ENCODE measurements at regions not wholly inside any gene's neighbourhood (a gene's known extent, or its start where the extent isn't known, plus 50 kb on each side); places are given as distances from the start of the nearest gene placed in this dataset.

DNA sequence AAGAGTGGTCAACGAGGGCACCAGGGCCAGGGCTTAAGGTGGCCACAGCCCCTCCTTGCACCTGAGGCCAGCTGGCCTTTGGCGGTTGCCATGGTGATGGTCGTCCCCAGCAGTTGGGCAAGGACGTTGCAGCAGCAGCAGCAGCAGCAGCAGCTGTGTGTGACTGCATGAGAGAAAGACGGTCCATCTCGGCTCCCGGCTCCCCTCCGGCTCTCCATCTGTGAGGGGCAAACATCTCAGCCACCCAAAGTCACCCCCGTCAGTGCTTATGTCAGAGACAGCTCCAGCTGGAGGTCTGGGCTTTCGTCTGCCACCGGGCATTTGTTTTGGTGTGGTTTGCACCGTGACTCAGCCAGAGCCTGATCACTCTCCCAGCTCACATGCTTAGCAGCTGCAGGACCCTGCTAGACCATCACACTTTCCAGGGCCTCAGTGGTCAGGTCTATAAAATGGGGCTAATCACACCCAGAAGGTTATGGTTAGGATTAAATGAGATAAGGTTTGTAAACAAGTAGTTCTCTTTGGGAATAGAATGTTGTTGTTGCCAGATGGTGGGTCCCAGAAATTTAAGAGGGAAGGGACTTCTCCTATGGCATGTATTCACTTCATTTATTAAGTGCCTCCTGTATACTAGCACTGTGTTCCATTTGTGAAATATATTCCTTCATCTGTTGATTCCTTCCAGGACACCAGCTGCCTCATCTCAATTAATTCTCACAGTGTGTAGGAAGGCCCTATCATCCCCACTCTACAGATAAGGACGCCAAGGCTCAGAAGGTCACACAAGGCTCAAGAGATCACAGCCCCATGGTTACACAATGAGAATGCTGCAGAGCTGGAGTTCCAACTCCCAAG is 212.6 kb upstream of the LHX5 start:
- no peak for DNase-seq

DNA sequence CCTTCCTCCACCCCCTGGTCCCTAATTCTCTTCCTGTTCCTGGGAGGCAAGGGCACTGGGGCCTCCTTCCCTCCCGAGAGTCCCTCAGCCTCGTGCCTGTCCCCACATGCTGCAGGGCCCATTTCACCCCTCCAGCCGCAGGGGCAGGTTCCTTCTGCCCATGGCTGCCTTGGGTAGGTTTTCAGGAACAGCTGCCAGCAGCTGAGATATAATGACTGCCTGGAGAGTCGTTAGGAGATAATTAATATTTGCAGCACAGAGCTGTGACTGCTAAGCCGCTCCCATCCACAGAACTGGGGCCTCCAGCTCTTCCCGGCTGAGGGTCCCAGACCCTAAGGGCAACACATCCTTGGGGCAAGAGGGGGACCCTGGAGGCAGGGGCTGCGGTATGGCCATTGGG is 211.9 kb upstream of the LHX5 start:
- DNase-seq, result no peak

DNA sequence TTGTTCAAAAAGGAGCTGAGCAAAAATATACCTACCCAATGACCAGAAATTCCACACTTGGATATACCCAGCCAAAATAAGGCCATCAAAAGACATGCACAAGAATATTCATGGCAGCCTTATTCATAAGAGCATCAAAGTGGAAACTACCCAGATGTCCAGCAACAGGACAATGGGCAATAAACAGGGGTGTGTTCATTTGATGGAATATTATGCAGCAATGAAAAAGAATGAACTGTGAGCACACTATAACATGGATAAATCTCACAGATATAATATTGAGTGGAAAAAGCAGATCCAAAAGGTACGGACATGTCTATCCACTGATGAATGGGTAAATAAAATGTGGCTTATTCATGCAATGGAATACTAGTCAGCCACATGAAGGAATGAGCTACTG is 209.2 kb upstream of the LHX5 start:
- DNase-seq, result no peak

DNA sequence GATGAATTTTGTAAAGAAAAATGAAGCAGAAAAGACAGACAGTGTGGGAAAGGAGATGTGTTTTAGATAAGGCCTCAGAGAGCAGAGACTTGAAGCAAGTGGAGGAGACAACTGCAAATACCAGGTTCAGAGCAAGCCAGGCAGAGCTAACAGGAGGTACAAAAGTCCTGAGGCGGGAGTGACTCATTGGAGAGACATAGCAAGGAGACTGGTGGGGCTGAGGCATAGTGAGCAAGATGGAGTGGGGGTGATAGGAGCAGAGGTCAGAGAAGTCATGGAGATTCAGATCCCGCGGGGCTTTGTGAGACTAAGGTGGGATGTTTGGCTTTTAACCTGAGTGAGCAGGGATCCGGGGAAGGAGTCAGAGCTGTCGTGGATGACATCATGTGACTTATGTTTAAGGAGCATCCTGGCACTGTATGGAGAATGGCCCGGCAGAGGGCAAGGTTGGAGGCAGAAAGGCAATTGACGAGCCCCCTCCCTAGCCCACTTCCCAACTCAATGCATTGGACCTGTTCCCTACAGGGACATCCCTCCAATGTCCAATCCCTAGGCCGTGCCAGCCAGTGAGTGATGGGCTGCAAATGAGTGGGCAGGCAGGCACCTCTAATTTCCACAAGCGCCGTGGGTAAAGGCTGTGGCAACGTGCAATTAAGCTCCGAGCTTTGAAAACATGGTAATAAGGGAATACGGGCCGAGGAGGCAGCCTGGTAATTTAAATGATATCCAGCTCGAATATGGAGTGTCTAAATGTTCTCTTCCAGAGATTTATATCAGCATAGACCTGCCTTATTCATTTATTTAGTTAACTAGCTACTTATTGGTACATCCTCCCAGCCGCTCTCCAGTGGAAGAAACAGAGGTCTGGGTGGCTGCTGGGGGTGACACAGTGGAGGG is 206.8 kb upstream of the LHX5 start:
- DNase-seq, result no peak

DNA sequence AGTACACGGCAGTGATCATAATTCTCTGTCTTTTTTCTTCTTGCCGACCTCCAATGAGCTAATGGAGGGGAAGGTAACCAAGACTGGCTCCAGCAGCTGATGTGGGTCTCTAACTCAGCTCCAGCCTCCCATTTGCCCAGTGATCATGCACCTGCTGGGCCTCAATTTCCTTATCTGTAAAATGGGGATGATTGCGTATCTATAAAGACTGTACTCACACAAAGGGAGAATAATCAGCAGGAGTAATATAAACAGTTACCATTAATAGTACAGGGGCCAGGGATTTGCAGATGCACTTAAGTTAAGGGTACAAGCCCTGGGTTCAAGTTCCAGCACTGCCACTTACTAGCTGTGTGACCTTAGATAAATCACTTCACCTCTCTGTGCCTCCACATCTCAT is 204.9 kb upstream of the LHX5 start:
- no peak for DNase-seq

DNA sequence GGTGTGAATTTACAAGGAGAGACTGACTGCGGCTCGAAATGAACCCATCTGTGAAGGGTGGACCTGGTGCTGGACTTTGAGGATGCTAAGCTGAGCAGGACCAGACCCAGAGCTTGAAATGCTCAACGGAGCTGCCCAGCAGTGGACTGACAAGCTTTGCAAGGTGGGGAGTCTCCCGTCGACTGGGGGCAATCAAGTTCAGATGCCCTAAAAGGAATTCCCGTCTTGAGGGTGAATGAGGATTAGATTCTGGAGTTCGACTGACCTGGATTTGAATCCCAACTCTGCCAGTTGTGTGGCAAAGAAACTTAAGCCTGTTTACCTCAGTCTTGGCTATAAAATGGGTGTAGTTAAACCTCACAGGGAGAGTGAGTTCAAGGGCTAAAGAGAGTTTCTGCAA is 204.4 kb upstream of the LHX5 start:
- no peak for DNase-seq

DNA sequence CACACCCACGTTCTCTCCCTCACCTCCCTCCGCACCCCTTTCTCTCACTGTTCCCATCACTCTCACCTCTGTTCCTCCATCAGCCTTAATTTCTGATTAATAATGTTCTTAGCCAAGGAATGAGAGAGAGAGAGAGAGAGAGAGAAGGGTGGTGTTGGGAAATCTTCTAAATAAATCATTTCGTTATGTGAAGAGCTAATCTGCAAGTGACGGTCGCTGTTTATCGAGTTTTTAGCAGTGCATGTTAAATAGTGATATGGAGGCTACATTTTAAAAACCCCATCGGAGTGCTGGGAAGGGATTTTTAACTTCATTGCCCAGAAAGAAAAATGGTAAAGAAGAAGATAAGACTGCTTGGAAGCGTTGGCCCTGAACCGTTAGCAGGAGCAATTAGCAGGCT is 203.3 kb upstream of the LHX5 start:
- no peak for DNase-seq

DNA sequence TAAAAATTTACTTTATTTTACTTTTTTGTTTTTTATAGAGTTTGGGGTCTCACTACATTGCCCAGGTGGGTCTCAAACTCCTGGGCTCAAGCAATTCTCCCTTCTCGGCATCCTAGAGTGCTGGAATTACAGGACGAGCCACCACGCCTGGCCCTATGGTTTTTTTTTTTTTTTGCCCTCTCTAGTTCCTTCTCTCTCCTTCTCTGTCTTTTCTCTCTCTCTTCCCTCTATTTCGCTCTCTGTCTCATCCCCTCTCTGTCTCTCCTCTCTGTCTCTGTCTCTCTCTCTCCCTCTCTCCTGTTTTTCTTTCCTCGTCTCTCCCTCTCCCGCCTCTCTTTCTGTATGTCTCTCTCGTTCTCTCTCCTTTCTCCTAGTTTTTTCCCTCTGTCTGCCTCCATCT is 202.6 kb upstream of the LHX5 start:
- no peak for DNase-seq

DNA sequence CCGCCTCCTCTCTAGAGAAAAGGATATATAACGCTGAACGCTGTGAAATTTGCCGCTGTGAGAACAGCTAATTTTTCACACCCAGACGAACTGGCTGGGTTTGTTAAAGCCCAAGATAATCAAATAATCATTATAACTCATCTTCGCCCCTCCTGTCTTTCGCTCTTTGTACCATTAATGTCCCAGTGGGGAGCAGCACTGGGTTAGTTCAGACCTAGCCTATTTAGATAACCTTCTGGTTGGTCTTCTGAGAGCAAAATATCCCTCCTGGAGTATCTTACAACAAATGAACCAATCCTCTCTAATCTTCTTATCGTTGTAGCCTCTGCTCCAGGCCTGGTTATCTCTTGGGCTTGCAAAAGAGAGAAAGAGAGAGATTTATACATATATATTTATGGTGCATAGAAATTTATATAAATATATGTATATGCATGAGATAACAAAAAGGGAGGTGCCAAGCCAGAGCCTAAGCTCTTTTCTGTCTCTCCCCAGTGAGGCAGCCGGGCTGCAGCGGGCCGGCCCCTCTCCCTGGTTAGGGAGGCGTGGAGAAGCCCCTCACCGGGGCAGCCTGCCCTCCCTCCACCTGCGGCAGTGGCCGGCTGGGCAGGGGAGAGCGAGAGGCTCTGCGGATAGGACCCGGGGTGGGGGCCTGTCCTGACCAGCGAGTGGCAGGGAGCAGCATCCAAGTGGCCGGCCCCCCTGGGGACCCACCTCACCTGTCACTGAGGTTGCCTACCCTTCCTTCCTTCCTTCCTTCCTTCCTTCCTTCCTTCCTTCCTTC is 202.0 kb upstream of the LHX5 start:
- DNase-seq, result no peak

DNA sequence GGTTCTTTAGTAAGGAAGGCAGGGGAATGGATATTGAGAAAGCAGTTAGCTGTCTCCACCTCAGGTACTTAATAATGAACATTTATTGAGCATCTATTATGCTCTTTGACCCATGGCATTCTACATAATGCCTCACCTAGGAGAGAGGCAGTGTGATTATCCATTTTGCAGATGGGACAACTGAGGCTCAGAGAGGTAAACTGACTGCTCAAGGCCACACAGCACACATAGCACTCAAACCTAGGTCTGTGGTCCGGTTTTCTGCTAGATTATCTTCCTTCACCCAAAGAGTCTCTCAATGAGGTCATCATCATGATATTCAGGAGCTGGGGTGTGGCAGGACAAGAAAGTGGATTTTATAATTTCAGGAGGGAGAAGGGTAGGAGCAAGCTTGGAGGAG is 199.1 kb upstream of the LHX5 start:
- DNase-seq, result no peak

DNA sequence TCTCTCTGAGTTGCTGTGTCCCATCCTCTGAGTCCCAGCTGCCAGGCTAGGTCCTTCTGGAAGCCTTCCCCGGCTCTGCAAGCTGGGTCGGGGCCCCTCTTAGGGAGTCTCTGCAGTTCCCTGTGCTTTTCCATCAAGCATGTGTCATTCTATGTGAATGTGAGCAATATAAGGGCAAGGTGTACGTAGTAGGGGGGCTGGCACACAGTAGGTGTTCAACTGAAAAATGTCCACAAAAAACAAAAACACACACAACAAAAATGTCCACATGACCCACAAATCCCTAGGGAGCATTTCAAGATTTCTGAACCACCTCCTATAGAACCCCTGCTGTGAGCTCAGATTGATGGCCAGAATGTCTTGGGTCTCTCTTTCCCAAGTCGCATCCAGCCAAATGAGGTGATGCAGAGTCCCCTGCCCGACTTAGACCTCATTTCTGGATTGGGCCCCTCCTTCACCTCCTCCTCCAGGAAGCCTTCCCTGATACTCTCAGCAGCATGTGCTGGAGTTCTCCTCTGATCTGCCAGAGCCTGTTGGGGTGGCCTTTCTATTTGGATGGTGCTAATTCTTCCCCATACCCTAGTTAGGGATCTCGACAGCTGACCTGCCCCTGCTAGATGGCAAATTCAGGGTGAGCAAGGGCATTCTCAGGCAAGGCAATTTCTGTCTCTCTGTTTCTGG is 196.1 kb upstream of the LHX5 start:
- no peak for DNase-seq

DNA sequence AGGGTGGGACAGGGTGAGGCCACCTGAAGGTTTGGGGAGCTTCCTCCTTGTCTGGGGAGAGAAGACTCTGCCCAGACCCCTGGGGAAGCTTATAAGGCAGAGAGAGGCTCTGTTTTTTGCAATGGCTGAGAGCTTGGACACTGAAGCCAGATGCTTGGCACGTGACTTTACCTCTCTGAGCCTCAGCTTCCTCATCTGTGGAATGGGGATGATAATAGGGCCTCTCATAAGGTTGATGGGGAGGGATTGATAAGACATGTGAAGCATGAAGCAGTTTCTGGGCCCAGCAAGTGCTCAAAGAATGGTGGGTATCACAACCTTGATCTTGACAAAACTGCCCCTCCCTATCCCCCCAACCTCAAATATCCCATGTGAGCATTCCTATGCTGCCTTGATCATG is 195.4 kb upstream of the LHX5 start:
- DNase-seq, result no peak

DNA sequence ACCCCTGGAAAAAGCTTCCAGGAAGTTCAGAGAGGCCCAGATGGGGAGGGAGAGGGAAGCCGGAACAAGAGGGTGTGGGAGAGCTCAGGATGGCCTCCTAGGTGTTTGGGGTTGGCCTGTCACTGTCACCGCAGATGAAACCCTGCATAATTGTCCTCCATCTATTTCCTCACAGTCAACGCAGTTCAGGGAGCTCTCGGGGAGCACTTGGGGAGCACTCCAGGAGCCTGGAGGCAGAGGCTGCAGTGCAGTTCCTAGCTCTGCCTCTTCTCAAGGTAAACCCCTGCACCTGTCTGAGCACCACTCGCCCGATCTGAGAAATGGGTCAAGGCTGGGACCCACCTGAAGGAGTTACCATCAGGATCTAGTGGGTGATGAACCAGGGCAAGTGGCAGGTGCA is 194.6 kb upstream of the LHX5 start:
- DNase-seq, result no peak

DNA sequence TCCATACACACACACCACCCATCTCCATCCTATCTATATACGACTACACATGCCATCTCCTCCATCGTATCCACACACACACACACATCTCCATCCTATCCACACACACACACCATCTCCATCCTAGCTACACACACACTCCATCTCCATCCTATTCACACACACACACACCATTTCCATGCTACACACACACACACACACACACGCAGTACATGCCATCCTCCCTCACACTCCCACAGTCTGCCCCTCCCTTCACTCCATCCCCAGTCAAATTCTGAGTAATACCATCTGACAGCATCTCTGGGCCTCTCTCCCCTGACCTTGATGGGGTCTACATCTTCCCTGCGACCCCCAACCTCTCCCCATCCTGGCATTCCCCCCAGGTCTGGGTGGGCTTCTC is 193.8 kb upstream of the LHX5 start:
- no peak for DNase-seq

DNA sequence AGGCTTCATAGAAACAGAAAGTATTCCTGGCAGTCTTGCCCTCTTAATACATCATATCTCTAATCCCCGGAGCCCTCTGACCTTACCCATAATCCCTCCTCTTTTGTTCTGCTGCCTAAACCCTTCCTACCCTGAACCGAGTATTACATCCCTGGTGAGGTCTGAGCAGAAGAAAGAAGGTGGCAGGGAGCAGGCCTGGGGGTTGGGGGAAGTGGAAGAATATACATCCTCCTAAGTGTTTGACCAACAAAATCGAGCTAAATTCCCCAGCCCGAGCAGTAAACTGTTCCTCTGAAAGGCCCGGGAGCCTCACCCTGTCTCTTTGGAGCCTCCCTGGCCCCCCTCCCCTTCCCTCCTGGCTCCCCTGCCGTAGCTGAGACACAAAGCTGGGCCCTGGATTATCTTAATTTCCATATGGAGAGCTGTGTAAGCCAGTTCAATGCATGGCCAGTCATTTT is 192.6 kb upstream of the LHX5 start:
- DNase-seq, result no peak

DNA sequence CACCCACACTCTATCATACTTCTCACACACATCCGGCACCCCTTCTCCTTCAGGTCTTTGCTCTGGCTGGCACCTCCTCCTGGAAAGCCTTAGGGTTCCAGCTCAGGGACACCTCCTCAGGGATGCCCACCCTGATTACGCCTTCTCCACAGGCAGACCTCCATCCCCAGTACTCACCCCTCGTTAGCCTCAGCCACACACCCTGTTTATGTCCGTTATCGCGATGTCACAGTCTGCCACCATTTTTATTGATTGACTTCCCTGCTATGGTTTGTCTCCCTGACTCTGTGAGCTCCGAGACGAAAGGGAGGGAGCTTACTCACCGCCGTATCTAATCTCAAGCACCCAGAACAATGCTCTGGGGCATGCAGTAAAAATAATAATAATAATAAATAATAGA is 191.7 kb upstream of the LHX5 start:
- no peak for DNase-seq

DNA sequence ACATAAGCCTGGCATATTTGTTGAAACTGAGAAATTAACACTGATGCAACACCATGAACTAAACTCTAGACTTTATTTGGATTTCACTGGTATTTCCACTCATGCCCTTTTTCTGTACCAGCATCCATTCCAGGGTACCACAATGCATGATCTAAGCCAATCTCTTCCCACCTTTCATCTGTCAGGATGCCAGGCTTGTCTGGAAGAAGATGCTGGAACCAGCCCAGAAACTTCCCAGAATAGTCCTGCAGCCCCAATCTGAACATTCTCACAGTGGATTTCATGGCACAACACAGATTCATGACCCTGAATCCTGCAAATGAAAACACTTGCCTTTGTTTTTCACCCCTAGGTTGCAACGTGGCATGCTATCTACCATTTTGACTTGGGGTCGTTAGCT is 189.3 kb upstream of the LHX5 start:
- no peak for DNase-seq

DNA sequence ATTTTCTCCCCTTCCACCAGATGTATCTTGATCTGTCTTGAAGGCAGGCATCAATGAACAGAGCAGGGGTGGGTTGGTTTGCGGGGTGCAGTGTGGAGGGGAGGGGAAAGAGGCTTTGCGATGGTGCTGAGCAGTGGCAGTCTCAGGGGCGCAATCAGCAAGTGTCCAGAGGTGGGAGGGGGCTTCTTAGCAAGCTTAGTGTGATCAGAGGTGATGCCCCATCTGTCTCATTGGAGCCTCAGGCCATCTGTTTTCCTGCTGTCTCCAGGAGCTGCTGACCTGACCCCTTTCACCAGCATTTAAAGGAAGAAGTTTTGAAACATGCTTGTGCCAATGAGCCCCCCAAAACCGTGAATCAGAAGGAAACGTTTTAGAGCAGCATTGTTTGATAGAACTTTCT is 187.7 kb upstream of the LHX5 start:
- DNase-seq, result no peak

DNA sequence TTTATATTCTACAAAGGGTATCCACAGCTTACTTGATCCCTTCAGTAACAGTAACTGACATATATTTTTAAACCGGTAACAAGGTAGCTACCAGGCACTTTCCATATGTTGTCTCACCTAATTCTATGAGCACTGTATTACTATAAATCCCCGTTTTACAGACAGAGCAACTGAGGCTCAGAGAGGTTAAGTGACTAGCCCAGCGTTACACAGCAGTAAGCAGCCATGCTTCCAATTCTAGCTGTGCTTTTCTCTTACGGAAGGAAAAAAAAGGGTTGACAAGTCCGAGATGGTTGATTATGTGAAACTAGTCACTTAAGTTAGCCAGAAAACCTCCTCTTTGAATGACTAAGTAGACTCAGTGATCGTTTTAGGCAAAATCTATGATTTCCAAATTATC is 187.3 kb upstream of the LHX5 start:
- DNase-seq, result no peak

DNA sequence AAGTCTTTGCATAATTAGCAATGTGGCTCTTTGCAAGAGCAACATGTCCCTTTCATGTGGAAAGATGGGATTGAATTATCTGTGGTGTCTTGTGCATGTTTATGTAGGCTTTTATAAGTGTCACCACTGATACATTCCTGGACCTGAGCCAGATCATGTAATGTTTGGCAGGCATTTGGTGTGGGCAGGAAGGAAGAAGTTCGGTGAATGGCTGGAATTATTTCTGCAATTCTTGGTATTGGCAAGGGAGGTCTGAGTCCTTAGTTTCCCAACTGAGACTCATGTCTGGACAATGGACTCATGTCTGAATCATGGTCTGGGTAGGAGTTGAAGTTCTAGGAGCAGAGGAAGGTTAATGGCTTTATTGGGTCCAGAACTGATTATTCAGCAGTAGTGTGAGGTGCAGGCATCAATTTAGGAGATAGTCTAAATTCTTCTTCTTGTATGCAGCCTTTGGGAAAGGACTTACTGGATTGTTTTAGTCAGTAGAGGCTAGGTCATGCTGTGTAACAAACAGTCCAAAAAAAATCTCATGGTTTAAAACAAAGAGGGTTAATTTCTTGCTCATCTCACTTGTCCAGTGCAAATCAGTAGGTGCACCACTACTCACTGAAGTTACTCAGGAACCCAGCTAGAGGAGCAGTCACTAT is 186.5 kb upstream of the LHX5 start:
- DNase-seq, result no peak

DNA sequence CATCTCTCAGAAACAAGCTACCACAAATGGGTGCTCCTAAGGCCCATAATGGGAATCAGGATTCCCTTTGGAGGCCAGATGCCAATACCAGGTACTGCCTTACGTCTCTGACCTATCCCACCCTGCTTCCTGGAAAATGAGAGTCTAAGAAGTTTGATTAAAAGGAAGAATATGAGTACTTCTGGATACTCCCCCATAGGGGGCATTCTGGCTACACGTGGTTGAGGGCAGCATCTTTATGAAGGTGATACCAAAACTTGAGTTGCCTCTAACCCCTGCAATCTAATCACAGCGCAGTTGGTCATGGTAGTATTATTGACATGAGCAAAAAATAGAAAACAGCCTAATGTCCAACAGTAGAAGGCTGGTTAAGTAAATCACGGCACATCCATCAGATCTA is 184.2 kb upstream of the LHX5 start:
- DNase-seq, result no peak

DNA sequence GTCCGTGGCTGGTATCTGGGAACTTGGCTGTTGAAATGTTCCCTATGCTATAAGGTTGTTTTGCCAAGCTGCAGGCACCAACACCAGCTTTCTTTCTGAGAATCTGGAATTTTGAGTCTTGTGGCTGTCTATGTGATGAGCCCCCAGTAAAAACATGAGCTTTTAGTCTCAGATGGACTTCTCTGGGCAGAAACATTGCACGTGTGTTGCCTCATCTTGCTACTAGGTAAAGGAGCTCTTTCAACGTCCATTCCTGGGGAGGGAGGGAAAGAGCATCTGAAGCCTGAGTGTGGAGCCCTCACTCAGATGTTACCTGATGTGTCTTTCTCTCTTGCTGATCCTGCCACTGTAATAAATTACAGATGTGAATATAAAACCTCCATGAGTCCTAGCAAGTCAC is 183.8 kb upstream of the LHX5 start:
- DNase-seq, result no peak
